KG1 (cell line): ENCODE measurements at regions not wholly inside any gene's neighbourhood (a gene's known extent, or its start where the extent isn't known, plus 50 kb on each side); places are given as distances from the start of the nearest gene placed in this dataset.

Source experiments
- DNase-seq: peaks from one replicate; lab custom pipeline; 2025; lab: John Stamatoyannopoulos, UW

DNA sequence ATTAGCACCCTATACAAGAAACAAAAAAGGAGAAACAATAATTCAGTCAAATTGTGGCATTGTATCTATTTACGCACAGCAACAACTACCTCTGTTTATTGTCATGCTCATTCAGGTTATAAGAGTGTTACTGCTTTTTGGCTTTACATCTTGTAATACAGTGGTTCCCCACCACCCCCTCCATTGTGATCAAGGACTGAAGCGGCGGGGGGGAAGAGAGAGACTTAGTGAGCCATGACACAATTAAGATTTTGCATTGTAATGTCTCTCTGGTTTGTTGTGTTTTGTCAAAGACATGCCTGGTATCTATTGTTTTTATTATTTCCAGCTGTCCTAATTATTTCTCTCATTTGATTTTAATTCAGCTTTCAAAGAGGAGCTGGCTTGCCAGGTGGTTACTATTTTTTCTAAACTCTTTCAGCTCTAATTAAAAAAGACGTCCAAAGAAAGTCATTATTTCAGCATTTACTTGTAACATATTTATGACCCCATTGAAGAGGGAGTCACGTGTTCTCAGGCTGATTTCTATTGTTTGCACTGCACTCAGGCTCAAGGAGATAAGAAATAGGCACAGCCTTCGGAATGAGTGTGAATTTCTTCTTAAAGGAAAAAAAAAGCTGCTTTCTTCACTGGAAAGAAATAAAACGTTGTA is 234.4 kb upstream of the TBL1XR1 start:
- no peak for DNase-seq

DNA sequence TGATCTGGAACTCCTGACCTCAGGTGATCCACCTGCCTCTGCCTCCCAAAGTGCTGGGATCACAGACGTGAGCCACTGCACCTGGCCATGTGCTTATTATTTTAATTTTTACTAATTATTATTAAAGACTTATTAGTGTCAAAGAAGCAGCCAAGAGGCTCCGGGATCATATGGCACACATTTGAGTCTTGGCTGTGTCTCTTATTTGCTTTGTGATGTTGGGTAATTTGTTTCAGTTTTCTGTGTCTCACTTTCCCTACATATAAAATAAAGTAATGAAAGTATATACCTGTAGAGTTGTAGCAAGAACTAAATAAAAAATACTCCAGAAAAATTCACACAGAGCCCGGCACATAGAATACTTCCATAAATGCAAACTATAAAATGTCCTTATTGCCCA is 238.0 kb upstream of the TBL1XR1 start:
- DNase-seq, result no peak

DNA sequence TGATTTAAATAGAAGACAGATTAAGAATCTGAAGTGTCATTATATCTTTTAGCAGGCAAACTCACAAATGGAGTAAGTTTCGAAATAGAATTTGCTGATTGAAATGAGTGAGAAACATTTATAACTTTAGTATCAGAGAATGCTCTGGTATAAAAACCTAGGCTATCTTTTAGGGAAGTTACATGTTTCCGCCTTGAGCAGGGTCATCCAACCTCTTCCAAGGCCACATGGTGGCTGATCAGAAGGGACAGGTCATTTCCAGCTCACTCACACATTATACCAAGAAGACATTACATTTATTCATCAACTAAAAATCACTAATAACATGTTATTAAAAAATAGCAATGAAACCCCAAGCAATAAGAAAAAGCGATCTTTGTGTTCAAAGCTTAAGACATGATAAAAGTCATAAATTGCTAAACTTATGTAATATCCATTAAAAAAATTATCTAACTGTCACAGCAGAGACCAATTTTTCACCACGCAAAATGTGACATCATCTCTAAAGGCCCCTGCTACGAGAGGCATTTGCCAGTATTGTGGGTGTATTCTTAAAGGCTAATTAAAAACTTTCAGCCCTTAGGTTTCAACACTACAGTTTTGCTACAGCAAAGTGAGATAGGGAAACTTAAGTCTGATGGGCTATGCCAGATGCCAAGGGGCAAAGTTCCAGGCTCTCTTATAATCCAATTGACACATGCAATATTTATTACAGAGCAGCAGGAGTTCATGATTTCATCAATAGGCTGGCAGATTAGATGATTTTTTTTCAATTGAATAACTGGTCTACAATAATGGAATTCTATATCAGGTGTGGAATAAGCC is 240.4 kb upstream of the TBL1XR1 start:
- DNase-seq, result no peak

DNA sequence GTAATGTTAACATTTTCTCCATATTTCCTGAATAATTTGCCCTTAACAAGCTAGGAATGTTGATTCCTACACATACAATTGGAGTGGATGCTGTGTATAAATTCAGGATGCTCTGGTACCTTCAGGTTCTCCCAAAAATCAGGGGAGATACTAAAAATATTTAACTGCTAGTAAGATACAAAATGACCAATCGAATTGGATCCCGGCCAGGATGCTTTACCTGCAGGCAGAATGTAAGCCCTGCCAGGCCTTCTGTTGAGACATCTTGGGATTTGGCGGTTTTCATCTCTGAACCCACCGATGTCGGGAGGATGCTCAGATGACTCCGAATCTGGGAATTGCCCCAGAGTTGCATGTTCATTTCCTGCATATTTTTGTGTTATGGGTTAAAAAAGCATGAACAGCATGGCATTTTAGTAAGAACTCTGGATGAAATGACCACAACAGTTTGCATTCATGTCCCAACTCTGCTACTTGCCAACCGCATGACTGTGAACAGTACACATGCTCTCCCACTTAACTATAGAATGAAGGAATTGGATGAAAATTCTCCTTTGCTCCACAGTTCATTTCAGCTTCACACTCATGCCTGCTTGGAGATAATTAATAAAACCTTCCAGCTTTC is 241.4 kb upstream of the TBL1XR1 start:
- DNase-seq, result no peak

DNA sequence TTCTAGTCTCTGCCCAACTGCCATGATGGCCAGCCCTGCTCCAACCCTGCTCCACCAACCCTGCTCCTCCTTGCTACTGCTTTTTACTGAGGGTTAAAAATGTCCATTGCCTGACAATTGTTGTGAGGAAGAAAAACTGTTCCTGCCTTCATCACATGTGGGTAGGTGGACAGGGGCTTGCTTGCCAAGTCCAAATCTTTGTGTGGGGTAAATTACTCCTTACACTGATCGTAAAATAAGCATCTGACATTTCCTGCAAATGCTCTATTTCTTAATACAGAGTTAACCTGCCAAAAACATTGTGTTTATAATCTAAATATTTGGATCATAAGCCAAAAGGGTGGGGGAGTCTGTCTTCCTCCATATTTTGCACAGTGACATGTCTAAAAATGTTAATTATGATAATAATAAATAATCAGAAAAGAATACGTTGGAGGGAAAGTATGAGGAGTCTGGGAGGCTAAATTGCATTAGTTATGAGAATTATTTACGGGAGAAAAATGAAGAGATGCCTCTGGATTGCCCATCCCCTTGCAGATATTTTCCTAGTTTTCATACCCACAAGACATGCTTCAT is 242.5 kb upstream of the TBL1XR1 start:
- DNase-seq, result no peak

DNA sequence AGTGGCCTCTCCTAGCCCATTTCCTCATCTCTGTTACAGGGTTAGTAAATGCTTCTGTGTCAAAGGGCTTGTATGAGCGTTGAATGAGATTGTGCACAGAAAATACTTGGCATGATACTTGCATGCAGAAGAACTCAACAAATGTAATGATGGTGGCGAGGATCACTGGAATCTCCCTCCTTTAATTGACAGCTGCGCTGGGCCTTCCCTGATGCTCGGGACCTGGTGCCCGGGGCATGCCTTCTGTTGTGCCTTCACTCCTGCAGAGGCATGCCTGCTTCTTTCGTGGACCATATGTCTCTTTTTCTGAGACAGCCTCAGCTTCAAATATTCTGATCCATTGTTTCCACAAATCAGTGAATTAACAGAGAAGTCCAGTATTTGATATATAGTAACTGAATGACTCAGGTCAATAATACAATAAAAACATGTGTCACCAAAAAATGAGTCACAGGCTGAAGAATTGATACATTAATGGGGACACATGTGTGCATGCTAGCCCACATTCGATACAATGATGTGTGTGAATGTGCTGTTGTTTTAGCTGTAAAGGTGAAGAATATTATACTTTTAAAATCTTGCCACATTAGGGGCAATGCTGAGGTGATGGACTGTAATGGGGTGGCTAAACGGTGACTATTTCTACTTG is 243.3 kb upstream of the TBL1XR1 start:
- DNase-seq, result no peak

DNA sequence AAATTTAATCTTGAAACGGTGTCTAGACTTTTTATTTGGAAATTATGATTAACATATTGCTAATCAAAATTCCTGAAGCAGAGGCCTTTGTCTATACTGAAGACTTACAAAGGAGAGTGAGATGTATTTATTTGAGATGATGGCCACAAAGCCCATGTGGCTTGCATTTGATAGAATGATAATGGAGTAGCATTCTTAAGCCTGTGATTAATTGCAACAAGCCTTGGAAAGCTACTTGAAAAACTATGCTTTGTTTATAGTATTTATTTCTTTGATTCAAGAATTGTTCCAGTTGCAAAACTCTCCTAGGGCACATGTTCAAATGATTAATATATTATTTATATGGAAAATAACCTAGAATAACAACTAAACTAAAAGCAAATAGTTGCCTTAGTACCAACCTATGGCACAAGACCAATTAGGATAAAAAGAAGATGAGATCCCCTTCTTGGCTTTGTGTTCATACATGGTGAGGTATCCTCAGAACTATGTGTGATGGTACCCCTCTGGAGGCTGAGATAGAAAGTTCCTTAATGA is 244.1 kb upstream of the TBL1XR1 start:
- DNase-seq, result no peak

DNA sequence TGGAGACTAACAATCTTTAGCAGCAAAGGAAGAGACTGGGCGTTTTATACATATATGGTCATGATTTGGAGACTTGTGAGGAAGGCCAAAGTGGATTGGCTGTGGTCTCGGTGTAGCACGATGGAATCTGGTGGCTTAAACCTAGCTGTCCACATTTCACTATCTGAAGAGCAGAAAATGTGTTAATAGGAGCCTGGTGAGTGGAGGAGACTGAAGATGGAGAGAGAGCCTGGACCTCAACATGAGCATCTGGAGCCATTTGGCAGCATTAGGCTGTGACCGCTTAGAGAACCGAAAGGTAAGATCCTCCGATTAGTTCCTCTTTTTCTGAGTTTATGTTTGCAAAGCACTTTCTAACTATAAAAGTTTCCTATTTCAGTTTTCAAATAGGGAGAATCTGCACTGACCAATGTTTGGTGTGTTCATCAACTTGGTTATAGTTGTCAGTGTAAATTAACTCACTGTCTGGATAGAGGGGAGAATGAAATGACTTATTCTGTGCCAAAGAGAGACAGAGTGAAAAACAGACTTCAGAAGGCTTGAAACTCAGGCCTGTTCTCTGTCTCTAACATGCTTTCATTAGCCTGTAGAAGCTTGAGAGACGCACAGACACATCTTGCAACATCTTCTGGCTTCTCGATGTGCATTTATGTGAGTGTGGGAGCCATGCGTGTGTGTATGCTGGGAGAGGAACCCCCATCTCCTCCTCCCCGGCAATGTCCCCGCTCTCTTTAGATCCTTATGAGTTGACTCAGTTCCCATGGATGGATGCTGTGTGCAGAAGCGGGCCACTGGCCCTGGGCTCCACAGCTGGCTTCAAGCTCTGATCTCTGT is 244.7 kb upstream of the TBL1XR1 start:
- peak; percentile 28 for DNase-seq

DNA sequence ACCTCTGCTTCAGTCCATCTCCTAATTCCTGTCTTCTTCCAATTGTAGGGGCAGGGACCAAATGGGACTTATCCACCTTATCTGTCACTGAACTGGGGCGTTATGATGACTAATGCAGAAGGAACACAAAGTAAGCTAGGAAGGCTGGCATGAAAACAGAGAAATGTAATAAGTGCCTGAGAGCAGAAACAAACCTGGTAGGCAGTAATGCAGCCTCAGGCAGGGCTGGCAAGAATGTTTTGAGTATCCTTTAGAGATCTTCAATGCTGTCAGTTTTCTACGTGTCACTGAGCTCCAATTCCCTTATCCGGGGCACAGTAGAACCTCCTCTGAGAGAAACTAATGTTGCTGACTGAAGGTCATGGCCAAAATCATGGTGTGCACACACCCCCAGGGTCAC is 246.2 kb upstream of the TBL1XR1 start:
- DNase-seq, result no peak

DNA sequence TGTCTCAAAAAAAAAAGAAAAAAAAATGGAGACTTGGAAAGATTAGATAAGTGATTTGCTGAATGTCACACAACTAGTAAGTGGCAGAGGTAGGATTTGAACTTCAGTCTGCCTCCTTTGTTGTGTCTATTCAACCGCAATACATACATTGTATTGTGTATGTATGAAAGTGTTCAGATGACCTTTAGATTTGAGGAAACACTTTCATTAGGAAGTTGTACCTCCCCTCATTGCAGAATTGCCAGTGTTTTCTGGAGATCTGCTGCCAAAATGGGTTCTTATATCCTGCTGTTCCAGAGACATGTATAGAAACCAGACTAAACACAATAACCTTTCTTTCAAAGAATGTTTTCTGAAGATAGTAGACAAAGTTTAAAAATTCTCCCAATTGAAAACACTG is 247.4 kb upstream of the TBL1XR1 start:
- no peak for DNase-seq

DNA sequence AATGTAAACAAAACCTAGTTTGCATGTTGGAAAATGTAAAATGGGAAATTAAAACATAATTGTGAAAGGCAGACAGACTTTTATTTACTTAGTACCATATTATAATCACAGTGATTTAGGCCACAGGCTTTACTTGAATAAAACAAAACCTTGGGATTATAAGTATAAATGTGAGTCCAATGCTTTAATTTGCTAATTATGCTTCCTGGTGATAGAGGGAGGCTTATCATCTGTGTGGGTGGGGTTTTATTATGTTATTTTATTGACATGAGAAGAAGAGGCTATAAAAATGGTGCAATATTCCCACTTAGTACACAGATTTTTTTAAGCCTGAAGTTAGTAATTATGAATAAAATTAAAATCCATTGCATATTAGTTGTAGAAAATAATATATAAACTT is 248.3 kb upstream of the TBL1XR1 start:
- no peak for DNase-seq

DNA sequence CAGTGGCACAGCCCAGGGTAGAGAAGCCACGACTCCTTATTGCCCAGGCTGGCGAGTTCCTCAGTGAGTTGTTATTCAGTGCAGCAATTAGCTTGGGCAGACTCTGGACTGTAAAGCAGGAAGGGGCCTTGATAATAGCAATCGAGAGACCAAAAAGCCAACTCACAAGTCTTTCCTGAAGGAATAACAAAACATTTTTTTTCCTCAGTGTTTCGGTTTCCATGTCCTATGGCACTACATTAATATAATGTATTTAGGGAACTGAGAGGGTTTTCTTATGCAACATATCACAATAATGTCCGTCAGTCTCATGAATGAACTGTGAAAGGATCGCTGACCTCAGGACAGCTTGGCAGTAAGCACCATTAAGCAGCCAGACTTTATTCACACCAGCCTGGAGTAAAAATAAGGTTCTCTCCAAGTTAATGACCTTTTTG is 248.9 kb upstream of the TBL1XR1 start:
- DNase-seq, result no peak

DNA sequence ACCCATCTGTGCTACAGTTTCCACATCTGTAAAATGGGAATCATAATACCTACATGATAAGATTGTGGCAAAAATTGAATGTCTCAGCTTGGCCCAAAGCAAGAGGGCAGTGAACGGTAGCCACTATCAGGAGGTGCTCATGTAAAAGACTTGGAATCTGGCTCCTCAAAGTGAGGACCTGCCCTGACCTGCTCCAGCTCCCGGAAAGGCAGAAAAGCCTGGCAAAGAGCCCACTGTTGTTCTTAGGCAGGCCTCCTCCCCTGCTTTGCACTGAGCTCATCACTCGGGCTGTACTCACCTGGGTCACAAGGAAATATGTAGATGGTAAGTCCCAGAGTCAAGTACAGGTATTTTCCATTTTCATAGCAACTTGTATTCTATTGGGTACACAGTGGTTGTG is 250.7 kb upstream of the TBL1XR1 start:
- no peak for DNase-seq

DNA sequence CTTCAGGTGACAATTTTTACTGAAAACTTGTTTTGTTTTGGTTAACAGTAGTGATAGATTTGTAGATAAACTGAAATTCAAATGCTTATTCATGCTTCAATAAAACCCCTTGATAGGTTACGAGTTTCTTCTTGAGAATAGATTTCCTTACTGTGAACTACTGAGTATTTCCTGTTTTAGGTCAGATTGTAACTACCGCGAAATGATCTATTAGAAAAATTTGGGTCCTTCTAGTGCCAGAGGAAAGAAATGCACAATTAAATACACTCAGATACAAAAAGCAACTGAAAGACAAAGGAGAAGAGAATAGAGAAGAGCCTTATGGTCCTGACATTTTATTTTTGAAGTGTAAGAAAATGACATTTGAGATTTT is 251.7 kb upstream of the TBL1XR1 start:
- DNase-seq, result no peak

DNA sequence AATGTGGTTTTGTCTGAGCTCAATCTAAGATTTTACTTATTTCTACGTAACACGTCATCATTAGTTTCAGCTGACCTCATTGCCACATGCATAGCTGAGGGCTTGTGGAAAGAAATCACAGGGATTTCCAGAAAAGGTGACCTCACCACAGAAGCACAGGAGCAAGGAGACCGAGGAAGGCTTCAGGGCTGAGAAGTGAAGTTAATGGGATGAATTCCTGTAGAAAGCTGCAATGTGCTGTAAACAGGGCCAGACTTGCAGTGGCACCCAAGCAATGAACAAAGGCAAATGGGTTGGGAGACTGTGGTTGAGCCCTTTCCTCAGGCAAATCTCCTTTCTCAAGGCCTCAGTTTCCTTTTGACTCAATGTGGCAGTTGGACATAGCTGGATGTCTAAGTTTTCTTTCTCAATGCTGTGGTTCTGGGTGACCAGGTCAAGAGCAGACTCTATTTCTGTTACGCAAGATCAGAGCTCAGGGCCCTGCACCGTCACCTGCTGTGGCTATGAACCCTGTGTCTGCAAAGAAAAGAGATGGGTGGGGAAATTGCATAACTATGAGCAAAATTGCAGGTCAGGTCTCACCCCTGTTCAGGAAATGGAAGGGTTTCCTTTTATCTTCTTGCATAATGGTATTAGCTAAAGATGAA is 252.2 kb upstream of the TBL1XR1 start:
- DNase-seq, result peak; percentile 39

DNA sequence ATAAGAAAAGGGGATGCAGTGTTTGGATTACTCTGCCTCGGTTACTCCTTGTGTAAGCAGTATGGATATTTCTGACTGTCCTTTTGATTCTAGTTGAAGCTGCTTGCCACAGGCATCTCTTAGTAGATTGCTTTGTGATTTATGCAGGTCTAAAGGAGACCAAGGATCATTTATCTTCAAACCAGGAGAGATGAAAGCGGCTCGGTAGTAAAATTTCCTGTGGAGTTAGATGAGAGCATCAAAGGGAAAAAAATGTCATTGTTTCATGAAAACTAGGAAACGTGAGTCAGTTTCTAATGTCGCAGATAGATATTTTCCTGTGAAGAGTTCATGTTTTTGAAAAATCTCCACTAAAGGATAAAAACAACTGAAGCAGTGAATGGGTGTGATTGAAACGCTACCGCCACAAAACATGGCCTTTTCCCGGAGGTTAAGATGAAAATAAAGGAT is 254.0 kb upstream of the TBL1XR1 start:
- DNase-seq, result no peak

DNA sequence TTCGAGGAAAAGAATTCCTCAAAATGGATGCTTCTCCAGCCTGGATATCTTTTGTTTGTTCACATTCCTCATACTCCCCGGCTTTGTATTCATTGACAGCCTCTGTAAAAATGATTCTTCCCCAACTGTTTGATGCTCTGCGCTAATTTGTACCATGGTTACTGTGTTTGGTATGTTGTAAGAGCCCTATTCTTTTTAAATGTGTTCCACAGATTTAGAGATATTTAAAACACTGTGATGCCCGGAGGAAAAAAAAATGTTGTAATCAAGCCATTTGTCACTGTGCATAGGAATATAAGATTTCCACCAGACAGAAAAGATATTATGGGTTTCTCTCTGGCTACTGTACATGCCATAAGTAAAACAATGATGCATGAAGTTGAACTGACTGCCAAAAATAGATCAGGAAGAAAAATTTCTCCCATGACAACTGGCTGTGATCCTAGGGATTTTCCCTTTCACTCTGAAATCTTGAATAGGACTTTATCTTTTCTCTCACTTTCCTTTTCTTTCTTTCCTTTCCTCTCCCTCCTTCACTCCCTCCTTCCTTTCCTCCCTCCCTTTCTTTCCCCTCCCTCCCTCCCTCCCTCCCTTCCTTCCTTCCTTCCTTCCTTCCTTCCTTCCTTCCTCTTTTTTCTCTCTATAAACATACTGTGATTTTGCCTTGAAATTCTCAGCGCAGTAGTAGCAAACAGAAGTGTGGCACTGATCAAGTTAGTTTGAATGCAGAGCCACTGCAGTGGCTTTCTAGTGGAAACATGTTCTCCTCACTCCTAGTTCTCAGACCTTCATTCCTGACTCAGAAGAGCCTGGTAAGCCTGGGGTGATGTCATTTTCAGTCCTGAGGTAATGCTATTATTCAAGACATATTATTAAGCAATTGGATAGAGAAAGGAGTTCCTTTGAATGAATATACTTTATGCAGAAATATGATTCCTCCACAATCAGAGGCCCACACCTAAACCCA is 254.9 kb upstream of the TBL1XR1 start:
- no peak for DNase-seq

DNA sequence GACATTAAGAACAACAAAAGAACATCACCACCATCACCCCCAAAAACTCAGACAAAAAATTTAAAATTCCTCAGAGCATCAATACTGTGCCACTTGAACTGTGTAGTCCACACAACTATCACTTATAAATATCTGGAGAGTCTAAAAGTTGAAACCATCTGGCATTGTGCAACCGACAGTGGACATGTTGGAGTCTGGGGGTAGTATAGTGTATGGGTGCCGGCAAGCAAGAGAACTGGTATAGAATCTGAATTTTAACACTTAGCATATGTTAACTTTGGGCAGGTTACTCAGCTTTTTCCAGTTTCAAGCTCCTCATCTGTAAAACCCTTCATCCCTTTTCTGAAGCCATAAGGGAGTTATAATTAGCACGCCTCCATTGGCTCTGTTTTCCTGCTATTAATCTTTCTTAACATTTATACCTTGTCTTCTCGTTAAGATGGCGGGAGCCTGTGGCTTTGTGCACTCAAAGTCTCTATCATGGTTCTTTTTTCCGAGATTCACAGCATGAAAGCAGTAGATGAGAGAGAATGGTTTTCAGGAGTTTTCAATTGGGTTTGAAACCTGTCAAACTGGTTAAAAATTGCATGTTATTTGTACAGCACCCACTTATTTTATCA is 255.7 kb upstream of the TBL1XR1 start:
- DNase-seq, result no peak

DNA sequence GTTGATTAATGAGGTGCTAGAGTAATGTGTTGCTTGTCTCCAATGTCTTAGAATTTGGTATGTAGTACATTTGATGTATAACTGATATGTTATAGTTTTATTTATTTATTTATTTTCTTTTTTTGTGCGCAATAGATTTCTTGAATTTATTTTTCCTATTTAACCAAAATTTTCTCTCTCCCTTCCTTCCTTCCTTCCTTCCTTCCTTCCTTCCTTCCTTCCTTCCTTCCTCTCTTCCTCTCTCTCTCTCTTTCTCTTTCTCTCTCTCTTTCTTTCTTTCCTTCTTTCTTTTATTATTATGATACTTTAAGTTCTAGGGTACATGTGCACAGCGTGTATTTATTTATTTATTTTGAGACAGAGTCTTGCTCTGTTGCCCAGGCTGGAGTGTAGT is 256.2 kb upstream of the TBL1XR1 start:
- no peak for DNase-seq
